ENCODE measurements at regions not wholly inside any gene's neighbourhood (a gene's known extent, or its start where the extent isn't known, plus 50 kb on each side); places are given as distances from the start of the nearest gene placed in this dataset.

DNA sequence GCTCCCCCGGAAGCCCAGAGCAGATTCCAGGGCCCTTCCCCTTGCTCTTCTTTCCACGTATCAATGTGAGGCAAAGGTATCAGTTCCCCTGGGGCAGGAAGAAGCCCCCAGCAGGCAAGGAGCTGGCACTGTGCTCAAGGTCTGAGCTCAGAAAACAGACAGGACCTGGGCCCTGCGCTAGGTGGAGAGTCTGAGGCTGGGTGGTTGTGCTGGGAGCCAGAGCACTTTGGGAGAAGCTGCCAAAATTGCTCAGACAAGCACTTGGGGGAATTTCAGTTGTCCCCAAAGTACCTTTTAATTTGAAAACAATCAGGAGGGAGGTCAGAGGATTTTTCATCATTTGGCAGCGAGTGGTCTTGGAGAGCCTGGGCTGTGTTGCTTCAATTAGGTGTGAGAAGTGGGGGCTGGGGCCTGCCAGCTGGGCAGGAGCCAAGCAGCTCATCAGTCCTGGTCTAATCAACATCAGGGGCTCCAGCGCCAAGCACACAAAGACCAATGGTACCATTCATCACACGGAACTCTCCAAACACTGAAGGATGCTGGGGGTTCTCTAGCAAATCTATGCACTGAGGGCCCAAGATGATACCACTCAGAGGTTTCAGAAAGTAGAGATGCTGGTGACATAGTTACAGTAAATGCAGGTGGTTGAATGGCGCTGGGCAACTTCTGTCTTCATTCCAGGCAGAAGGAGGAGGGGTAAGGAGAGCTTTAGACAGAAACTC is 176.5 kb downstream of the SNX18 start:
- TF ChIP-seq EZH2 (IDR thresholded peaks at IDR 0.05; ENCODE audit: low read depth) (no peak), CTCF (conservative IDR thresholded peaks at IDR 0.05) (no peak)
- Histone ChIP-seq H3F3A (ENCODE audit: insufficient read depth, low read depth) (no peaks in the 10 kb centered on the region), H3K9me2 (ENCODE audit: insufficient read depth) (no peaks in the 10 kb centered on the region), H4K20me1 (ENCODE audit: insufficient read depth) (no peaks in the 10 kb centered on the region), H2AFZ (no peak overlapping the region), H3K4me2 (no peak overlapping the region), H3K4me3 (no peak overlapping the region), H3K9me3 (ENCODE audit: insufficient read depth, low read depth) (no peaks in the 10 kb centered on the region), H3K79me2 (ENCODE audit: low read depth) (no peaks in the 10 kb centered on the region), H3K27me3 (ENCODE audit: insufficient read depth, low read depth) (no peaks in the 10 kb centered on the region), H3K4me1 (replicated peaks; ENCODE audit: insufficient read depth) (no peaks in the 10 kb centered on the region), H3K27ac (no peak overlapping the region), H3K36me3 (ENCODE audit: low read depth) (no peaks in the 10 kb centered on the region)
- intact Hi-C loops (cut with micrococcal nuclease; ENCODE audit: unreplicated experiment) = no loop called here
- no peak for DNase-seq
- BruUV-seq (replicated peaks) = no TSS peak
- POLR2A ChIA-PET (ENCODE audit: unreplicated experiment) = no interaction called here
- CTCF ChIA-PET = no interaction called here

- Histone ChIP-seq H3K4me3 (no peak overlapping the region), H3K79me2 (ENCODE audit: low read depth) (no peaks in the 10 kb centered on the region), H3K9me3 (ENCODE audit: insufficient read depth, low read depth) (no peaks in the 10 kb centered on the region), H4K20me1 (ENCODE audit: insufficient read depth) (no peaks in the 10 kb centered on the region), H3K36me3 (ENCODE audit: low read depth) (no peaks in the 10 kb centered on the region), H3K27me3 (ENCODE audit: insufficient read depth, low read depth) (no peaks in the 10 kb centered on the region), H3K4me2 (no peak overlapping the region), H2AFZ (no peak overlapping the region), H3K27ac (no peak overlapping the region), H3F3A (ENCODE audit: insufficient read depth, low read depth) (no peaks in the 10 kb centered on the region), H3K9me2 (ENCODE audit: insufficient read depth) (no peaks in the 10 kb centered on the region), H3K4me1 (replicated peaks; ENCODE audit: insufficient read depth) (no peaks in the 10 kb centered on the region)
- DNase-seq = no peak
- POLR2A ChIA-PET (ENCODE audit: unreplicated experiment) = no interaction called here
- TF ChIP-seq EZH2 (IDR thresholded peaks at IDR 0.05; ENCODE audit: low read depth) = no peak
- BruUV-seq (replicated peaks) = no TSS peak
- CTCF ChIA-PET = no interaction called here
- intact Hi-C loops (cut with micrococcal nuclease; ENCODE audit: unreplicated experiment) = no loop called here
Observed at GRCh38 chr5:54692631-54693030, 175.1 kb downstream of the SNX18 start.

DNA sequence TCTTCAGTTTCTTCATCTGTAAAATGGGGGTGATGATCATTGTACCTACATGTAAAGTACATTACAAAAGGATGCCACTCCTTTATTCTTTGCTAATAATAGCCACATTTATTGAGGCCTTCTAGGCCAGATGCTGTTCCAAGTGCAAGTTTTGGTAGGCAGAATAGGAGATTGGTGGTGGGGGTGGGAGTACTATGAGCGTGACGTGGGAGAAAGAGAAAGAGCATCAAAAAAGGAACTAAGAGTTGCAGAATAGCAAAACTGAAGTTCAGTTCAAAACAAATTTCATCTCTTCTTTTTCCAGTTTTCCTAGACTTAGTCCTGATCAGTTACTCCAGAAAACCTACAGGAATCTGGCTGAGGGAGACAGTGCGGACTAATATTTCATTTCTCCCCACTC is 174.1 kb downstream of the SNX18 start:
- Histone ChIP-seq H3K4me1 (replicated peaks; ENCODE audit: insufficient read depth) (no peaks in the 10 kb centered on the region), H3K27me3 (ENCODE audit: insufficient read depth, low read depth) (no peaks in the 10 kb centered on the region), H3K9me3 (ENCODE audit: insufficient read depth, low read depth) (no peaks in the 10 kb centered on the region), H4K20me1 (ENCODE audit: insufficient read depth) (no peaks in the 10 kb centered on the region), H3K36me3 (ENCODE audit: low read depth) (no peaks in the 10 kb centered on the region), H3K27ac (no peak overlapping the region), H3K79me2 (ENCODE audit: low read depth) (no peaks in the 10 kb centered on the region), H3K9me2 (ENCODE audit: insufficient read depth) (no peaks in the 10 kb centered on the region), H2AFZ (no peak overlapping the region), H3K4me2 (no peak overlapping the region), H3K4me3 (no peak overlapping the region), H3F3A (ENCODE audit: insufficient read depth, low read depth) (no peaks in the 10 kb centered on the region)
- CTCF ChIA-PET = no interaction called here
- intact Hi-C loops (cut with micrococcal nuclease; ENCODE audit: unreplicated experiment) = no loop called here
- BruUV-seq (replicated peaks) = no TSS peak
- POLR2A ChIA-PET (ENCODE audit: unreplicated experiment) = no interaction called here
- TF ChIP-seq CTCF (conservative IDR thresholded peaks at IDR 0.05) = no peak
- TF ChIP-seq EZH2 (IDR thresholded peaks at IDR 0.05; ENCODE audit: low read depth) = no peak
- no peak for DNase-seq

Data from PC-9 (cell line).